ENCODE measurements at regions not wholly inside any gene's neighbourhood (a gene's known extent, or its start where the extent isn't known, plus 50 kb on each side); places are given as distances from the start of the nearest gene placed in this dataset.

DNA sequence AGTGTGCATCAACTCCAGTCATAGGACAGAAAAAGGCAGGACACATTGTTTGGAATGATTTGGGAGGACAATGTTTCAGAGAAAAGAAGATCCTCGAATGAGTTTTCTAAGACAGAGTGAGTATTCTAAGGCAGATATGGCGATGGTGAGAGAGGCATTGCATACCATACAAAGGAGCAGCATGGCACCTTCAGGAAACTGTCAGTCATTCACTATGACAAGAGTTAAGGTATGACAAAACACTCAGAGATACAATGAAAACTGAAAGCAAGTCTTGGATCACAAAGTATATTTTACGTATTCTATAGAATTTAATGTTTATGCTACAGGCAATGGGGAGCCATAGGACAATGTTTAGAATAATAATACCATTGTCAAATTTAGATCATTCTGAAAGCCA, 337.4 kb upstream of the LYPLAL1 start:
- Histone ChIP-seq H3K9ac (ENCODE audit: insufficient read depth, low read length) (no peak overlapping the region), H3K79me2 (ENCODE audit: control insufficient read depth, insufficient read depth, low read length) (no peaks in the 10 kb centered on the region), H3K27ac (ENCODE audit: insufficient read depth, low read length) (no peak overlapping the region), H3K27me3 (ENCODE audit: control insufficient read depth, insufficient read depth, low read length) (no peaks in the 10 kb centered on the region), H3K4me2 (ENCODE audit: extremely low read depth, insufficient read depth, low read length) (no peak overlapping the region), H3K9me3 (ENCODE audit: control insufficient read depth, insufficient read depth, low read depth, low read length) (no peaks in the 10 kb centered on the region), H3K4me1 (ENCODE audit: control insufficient read depth, extremely low read depth, insufficient read depth, low read length) (no peaks in the 10 kb centered on the region), H3K36me3 (ENCODE audit: control insufficient read depth, insufficient read depth, low read length) (no peaks in the 10 kb centered on the region), H2AFZ (ENCODE audit: low read length) (no peak overlapping the region), H4K20me1 (ENCODE audit: control insufficient read depth, extremely low read depth, insufficient read depth, low read length) (no peaks in the 10 kb centered on the region), H3K4me3 (replicated peaks in 1 of 4; ENCODE audit: control extremely low read depth in 1 of 4, insufficient read depth in 1 of 4, low read depth in 3 of 4, low read length in 4 of 4) (no peak overlapping the region)
- no peak for TF ChIP-seq EZH2 (IDR thresholded peaks at IDR 0.05; ENCODE audit: low read length, missing control alignments)
- TF ChIP-seq, protein P1, sequence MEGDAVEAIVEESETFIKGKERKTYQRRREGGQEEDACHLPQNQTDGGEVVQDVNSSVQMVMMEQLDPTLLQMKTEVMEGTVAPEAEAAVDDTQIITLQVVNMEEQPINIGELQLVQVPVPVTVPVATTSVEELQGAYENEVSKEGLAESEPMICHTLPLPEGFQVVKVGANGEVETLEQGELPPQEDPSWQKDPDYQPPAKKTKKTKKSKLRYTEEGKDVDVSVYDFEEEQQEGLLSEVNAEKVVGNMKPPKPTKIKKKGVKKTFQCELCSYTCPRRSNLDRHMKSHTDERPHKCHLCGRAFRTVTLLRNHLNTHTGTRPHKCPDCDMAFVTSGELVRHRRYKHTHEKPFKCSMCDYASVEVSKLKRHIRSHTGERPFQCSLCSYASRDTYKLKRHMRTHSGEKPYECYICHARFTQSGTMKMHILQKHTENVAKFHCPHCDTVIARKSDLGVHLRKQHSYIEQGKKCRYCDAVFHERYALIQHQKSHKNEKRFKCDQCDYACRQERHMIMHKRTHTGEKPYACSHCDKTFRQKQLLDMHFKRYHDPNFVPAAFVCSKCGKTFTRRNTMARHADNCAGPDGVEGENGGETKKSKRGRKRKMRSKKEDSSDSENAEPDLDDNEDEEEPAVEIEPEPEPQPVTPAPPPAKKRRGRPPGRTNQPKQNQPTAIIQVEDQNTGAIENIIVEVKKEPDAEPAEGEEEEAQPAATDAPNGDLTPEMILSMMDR (conservative IDR thresholded peaks at IDR 0.05 in 1 of 2, IDR thresholded peaks at IDR 0.05 in 1 of 2; ENCODE audit: low read depth in 1 of 2, low read length in 2 of 2): no peak
- DNase-seq (ENCODE audit: low read depth in 2 of 2): no peak

DNA sequence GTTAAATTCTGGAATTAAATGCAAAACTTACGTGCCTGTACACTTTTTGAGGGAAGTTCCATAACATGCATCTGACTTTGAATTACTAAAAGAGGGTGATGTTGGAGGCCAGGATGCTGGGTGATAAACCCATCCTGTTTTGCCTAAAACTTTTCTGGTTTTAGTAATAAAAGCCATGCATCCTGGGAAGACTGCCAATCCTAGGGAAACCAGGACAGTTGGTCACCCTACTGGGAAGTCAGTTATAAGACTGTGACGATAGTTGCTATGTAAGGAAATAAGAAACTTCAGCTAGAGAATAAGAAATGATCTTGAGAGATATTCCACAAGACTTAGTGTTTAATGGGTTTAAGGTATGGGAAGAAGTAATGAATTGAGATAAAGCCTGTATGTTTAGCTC, 336.6 kb upstream of the LYPLAL1 start:
- Histone ChIP-seq H3K4me3 (replicated peaks in 1 of 4; ENCODE audit: control extremely low read depth in 1 of 4, insufficient read depth in 1 of 4, low read depth in 3 of 4, low read length in 4 of 4) (no peak overlapping the region), H3K9ac (ENCODE audit: insufficient read depth, low read length) (no peak overlapping the region), H3K27ac (ENCODE audit: insufficient read depth, low read length) (no peak overlapping the region), H3K79me2 (ENCODE audit: control insufficient read depth, insufficient read depth, low read length) (no peaks in the 10 kb centered on the region), H4K20me1 (ENCODE audit: control insufficient read depth, extremely low read depth, insufficient read depth, low read length) (no peaks in the 10 kb centered on the region), H2AFZ (ENCODE audit: low read length) (no peak overlapping the region), H3K4me2 (ENCODE audit: extremely low read depth, insufficient read depth, low read length) (no peak overlapping the region), H3K9me3 (ENCODE audit: control insufficient read depth, insufficient read depth, low read depth, low read length) (no peaks in the 10 kb centered on the region), H3K4me1 (ENCODE audit: control insufficient read depth, extremely low read depth, insufficient read depth, low read length) (no peaks in the 10 kb centered on the region), H3K27me3 (ENCODE audit: control insufficient read depth, insufficient read depth, low read length) (no peaks in the 10 kb centered on the region), H3K36me3 (ENCODE audit: control insufficient read depth, insufficient read depth, low read length) (no peaks in the 10 kb centered on the region)
- peak in 1 of 2 donors; percentile 18 for DNase-seq (ENCODE audit: low read depth in 2 of 2)
- TF ChIP-seq, protein P1 (conservative IDR thresholded peaks at IDR 0.05 in 1 of 2, IDR thresholded peaks at IDR 0.05 in 1 of 2; ENCODE audit: low read depth in 1 of 2, low read length in 2 of 2): no peak
- TF ChIP-seq EZH2 (IDR thresholded peaks at IDR 0.05; ENCODE audit: low read length, missing control alignments): no peak

DNA sequence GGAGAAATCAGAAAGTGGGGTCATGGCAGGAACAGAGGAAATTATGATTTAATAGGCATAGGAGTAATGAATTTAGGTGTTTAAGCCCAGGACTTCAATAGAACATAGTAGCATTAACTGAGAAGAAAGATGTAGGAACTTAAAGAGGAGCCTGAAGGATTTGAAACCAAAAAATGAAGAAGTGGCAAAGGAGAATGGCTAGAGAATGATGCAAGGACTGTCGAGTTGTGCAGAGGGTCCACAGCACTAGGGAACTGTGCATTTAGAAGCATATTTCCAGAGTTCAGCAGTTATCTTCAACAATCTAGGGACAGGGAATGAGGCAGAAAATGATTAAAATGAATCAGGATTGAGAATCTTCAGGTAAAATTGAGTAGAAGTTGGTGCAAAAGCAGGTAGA, 328.1 kb upstream of the LYPLAL1 start:
- H3K9me3 ChIP-seq (ENCODE audit: control insufficient read depth, insufficient read depth, low read depth, low read length): no peaks in the 10 kb centered on the region
- no peak overlapping the region for H3K9ac ChIP-seq (ENCODE audit: insufficient read depth, low read length)
- no peak overlapping the region for H2AFZ ChIP-seq (ENCODE audit: low read length)
- no peak overlapping the region for H3K4me2 ChIP-seq (ENCODE audit: extremely low read depth, insufficient read depth, low read length)
- no peaks in the 10 kb centered on the region for H4K20me1 ChIP-seq (ENCODE audit: control insufficient read depth, extremely low read depth, insufficient read depth, low read length)
- TF ChIP-seq, protein P1 (conservative IDR thresholded peaks at IDR 0.05 in 1 of 2, IDR thresholded peaks at IDR 0.05 in 1 of 2; ENCODE audit: low read depth in 1 of 2, low read length in 2 of 2): no peak
- TF ChIP-seq EZH2 (IDR thresholded peaks at IDR 0.05; ENCODE audit: low read length, missing control alignments): no peak
- no peak overlapping the region for H3K4me3 ChIP-seq (replicated peaks in 1 of 4; ENCODE audit: control extremely low read depth in 1 of 4, insufficient read depth in 1 of 4, low read depth in 3 of 4, low read length in 4 of 4)
- no peaks in the 10 kb centered on the region for H3K4me1 ChIP-seq (ENCODE audit: control insufficient read depth, extremely low read depth, insufficient read depth, low read length)
- no peak overlapping the region for H3K27ac ChIP-seq (ENCODE audit: insufficient read depth, low read length)
- DNase-seq (ENCODE audit: low read depth in 2 of 2): no peak
- H3K27me3 ChIP-seq (ENCODE audit: control insufficient read depth, insufficient read depth, low read length): no peaks in the 10 kb centered on the region
- no peaks in the 10 kb centered on the region for H3K79me2 ChIP-seq (ENCODE audit: control insufficient read depth, insufficient read depth, low read length)
- H3K36me3 ChIP-seq (ENCODE audit: control insufficient read depth, insufficient read depth, low read length): no peaks in the 10 kb centered on the region
